Common myeloid progenitor, CD34-positive (primary cell): ENCODE measurements at regions not wholly inside any gene's neighbourhood (a gene's known extent, or its start where the extent isn't known, plus 50 kb on each side); places are given as distances from the start of the nearest gene placed in this dataset.
A peak's percentile ranks its signal among the peaks of the same experiment; 100 is the strongest.

ENCODE experiments used
- CTCF ChIA-PET: fragments of 350-600 bp; sonication (Branson Sonifier 250); formaldehyde crosslinking; loops from one replicate; lab custom pipeline; 2021; ENCODE audit warnings: antibody characterized with exemption; lab: Charles Lee
- POLR2A ChIA-PET: fragments of 350-600 bp; sonication (Branson Sonifier 250); formaldehyde crosslinking; loops from one replicate; lab custom pipeline; 2021; ENCODE audit warnings: antibody characterized with exemption; lab: Charles Lee
- DNase-seq, 3 donors: peaks; one replicate each; pipeline versions ENCODE4 v3.0.0 to v3.0.0-alpha.2; 2013
- H3K27ac ChIP-seq, 2 experiments: 1 replicate in 1 of 2; 2 replicates in 1 of 2; pipeline ENCODE4 v1.7.0; 2013; ENCODE audit warnings: inconsistent platforms in 2 of 2, low read length in 2 of 2, mild to moderate bottlenecking in 2 of 2, low read depth in 1 of 2, moderate library complexity in 1 of 2; ENCODE audit not compliant: severe bottlenecking in 2 of 2, insufficient read depth in 1 of 2, poor library complexity in 1 of 2
- H3K27me3 ChIP-seq, 5 experiments: replicated peaks in 2 of 5; 1 replicate in 3 of 5; 2 replicates in 2 of 5; pipeline versions ENCODE4 v1.6.1 to v1.7.0; 2013; ENCODE audit warnings: low read length in 4 of 5, mild to moderate bottlenecking in 2 of 5, moderate library complexity in 2 of 5, inconsistent platforms in 1 of 5; ENCODE audit not compliant: insufficient read depth in 5 of 5, control insufficient read depth in 4 of 5
- H3K36me3 ChIP-seq, 4 experiments: 1 replicate in 2 of 4; 2 replicates in 2 of 4; pipeline versions ENCODE4 v1.6.1 to v1.7.0; 2013; ENCODE audit warnings: low read length in 3 of 4, control low read depth in 1 of 4, mild to moderate bottlenecking in 1 of 4; ENCODE audit not compliant: control insufficient read depth in 4 of 4, insufficient read depth in 4 of 4
- H3K4me1 ChIP-seq, 4 experiments: 1 replicate in 3 of 4; 2 replicates in 1 of 4; pipeline versions ENCODE4 v1.6.1 to v1.7.1; 2013; ENCODE audit warnings: low read length in 3 of 4, mild to moderate bottlenecking in 3 of 4, control low read depth in 1 of 4, inconsistent platforms in 1 of 4, moderate library complexity in 1 of 4; ENCODE audit not compliant: control insufficient read depth in 4 of 4, insufficient read depth in 4 of 4; ENCODE audit errors: control extremely low read depth in 1 of 4
- H3K4me3 ChIP-seq, 7 experiments: 1 replicate in 4 of 7; 2 replicates in 3 of 7; pipeline versions ENCODE4 v1.5.1 to v1.7.0; 2013; ENCODE audit warnings: mild to moderate bottlenecking in 7 of 7, low read length in 6 of 7, moderate library complexity in 6 of 7, inconsistent platforms in 2 of 7, low read depth in 2 of 7, control low read depth in 1 of 7; ENCODE audit not compliant: insufficient read depth in 4 of 7, control insufficient read depth in 1 of 7; ENCODE audit errors: extremely low read depth in 1 of 7
- H3K9me3 ChIP-seq, 5 experiments: 1 replicate in 4 of 5; 2 replicates in 1 of 5; pipeline versions ENCODE4 v1.6.1 to v1.7.1; 2013; ENCODE audit warnings: low read length in 4 of 5, mild to moderate bottlenecking in 2 of 5, inconsistent platforms in 1 of 5, low read depth in 1 of 5, moderate library complexity in 1 of 5; ENCODE audit not compliant: control insufficient read depth in 4 of 5, insufficient read depth in 2 of 5; ENCODE audit errors: control extremely low read depth in 1 of 5
- WGBS: methylation state at CpG from one replicate; pipeline ENCODE4 v1.1.5; 2013; ENCODE audit not compliant: insufficient coverage; 5-methylcytosine and 5-hydroxymethylcytosine counted together

- no peaks in the 10 kb centered on the region for H3K36me3 ChIP-seq
- no peaks in the 10 kb centered on the region for H3K27me3 ChIP-seq
- DNase-seq, result no peak
- H3K4me1 ChIP-seq, result no peaks in the 10 kb centered on the region
- ChIA-PET CTCF (interaction anchor here (1.4 kb wide), 1 partner anchor 9 kb away, joined by 3 read pairs; no protein-coding TSS in a partner anchor), POLR2A (no interaction called here)
- no peak overlapping the region for H3K27ac ChIP-seq
- no peak overlapping the region for H3K4me3 ChIP-seq
- WGBS, result 100% methylated on average over 1 of the region's 3 CpGs
- H3K9me3 ChIP-seq, result no peaks in the 10 kb centered on the region
Observed at GRCh38 chr5:129358069-129358468, 102.0 kb upstream of the ADAMTS19 start.

DNA sequence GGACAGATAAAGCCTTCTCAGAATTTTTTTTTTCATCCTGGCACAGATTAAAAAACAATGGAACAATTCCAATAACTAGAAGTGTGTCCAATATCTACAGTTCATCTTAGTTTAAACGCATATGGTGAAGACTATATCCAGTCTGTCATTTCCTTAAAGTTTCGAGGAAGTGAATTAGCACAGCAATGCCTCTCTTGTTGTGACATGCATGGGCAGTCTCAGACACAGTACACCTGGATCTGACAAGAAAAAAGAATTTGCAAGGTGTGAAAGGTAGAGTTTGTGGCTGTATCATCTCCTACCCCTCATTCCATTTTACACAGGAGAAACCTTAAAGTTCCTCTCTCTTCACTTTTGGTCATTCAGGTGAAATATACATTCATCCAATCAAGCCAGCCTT is 100.6 kb upstream of the ADAMTS19 start:
- Histone ChIP-seq H3K4me1 (no peaks in the 10 kb centered on the region), H3K4me3 (no peak overlapping the region), H3K27ac (no peak overlapping the region), H3K27me3 (no peaks in the 10 kb centered on the region), H3K9me3 (no peaks in the 10 kb centered on the region), H3K36me3 (no peaks in the 10 kb centered on the region)
- 83% methylated on average over 2 of the region's 2 CpGs for WGBS
- CTCF ChIA-PET, result interaction anchor here (1.6 kb wide), 1 partner anchor 14 kb away, joined by 3 read pairs; no protein-coding TSS in a partner anchor
- DNase-seq, result no peak
- POLR2A ChIA-PET, result no interaction called here

- Histone ChIP-seq H3K36me3 (no peaks in the 10 kb centered on the region), H3K27ac (no peak overlapping the region), H3K9me3 (peaks cover 0 to 2% (median 0%) of the 10 kb centered on the region in 5 experiments), H3K4me1 (no peaks in the 10 kb centered on the region), H3K4me3 (no peak overlapping the region), H3K27me3 (no peaks in the 10 kb centered on the region)
- no CpG with 5 or more reads among the region's 1 CpG for WGBS
- peak; percentile 1 to 18 (median 8) for DNase-seq
- ChIA-PET POLR2A (no interaction called here), CTCF (interaction anchor here (0.6 kb wide), 2 partner anchors 11 to 663 kb away, joined by 3 to 4 read pairs; no protein-coding TSS in a partner anchor)
Observed at GRCh38 chr5:129361441-129362025, 98.6 kb upstream of the ADAMTS19 start.

- Histone ChIP-seq H3K4me1 (no peaks in the 10 kb centered on the region), H3K4me3 (no peak overlapping the region), H3K27ac (no peak overlapping the region), H3K27me3 (no peaks in the 10 kb centered on the region), H3K9me3 (peaks cover 0 to 2% (median 0%) of the 10 kb centered on the region in 5 experiments), H3K36me3 (no peaks in the 10 kb centered on the region)
- no peak for DNase-seq
- ChIA-PET POLR2A (no interaction called here), CTCF (interaction anchor here (1.0 kb wide), 1 partner anchor 19 kb away, joined by 3 read pairs; no protein-coding TSS in a partner anchor)
Observed at GRCh38 chr5:129362456-129362855, 97.6 kb upstream of the ADAMTS19 start.

- DNase-seq, result no peak
- Histone ChIP-seq H3K36me3 (no peaks in the 10 kb centered on the region), H3K4me1 (no peaks in the 10 kb centered on the region), H3K9me3 (peaks cover 0 to 2% (median 0%) of the 10 kb centered on the region in 5 experiments), H3K27ac (no peak overlapping the region), H3K4me3 (no peak overlapping the region), H3K27me3 (no peaks in the 10 kb centered on the region)
- ChIA-PET CTCF (no interaction called here), POLR2A (no interaction called here)
Observed at GRCh38 chr5:129363991-129364390, 96.1 kb upstream of the ADAMTS19 start.

DNA sequence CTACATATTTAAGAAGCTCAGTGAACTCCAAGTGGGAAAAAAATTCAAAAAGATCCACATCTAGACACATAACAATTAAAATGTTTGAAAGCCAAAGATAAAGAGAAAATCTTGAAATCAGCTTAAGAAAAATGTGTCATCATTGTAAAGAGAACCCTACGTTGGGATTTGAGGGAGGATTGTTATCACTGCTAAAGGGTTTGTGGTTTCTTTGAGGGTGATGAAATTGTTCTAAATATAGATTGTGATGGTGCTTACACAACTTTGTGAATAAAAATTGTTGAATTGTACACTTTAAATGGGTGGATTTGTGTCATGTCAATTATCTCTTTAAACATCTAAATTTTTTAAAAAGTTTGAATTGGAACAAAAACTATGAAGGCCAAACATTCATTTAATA is 92.2 kb upstream of the ADAMTS19 start:
- DNase-seq, result no peak
- Histone ChIP-seq H3K4me1 (no peaks in the 10 kb centered on the region), H3K36me3 (no peaks in the 10 kb centered on the region), H3K27me3 (no peaks in the 10 kb centered on the region), H3K27ac (no peak overlapping the region), H3K4me3 (no peak overlapping the region), H3K9me3 (peaks cover 0 to 2% (median 0%) of the 10 kb centered on the region in 5 experiments)
- POLR2A ChIA-PET, result no interaction called here
- WGBS, result 14% methylated on average over 1 of the region's 1 CpG
- CTCF ChIA-PET, result no interaction called here

- no CpG with 5 or more reads among the region's 2 CpGs for WGBS
- POLR2A ChIA-PET, result no interaction called here
- H3K4me3 ChIP-seq, result no peak overlapping the region
Observed at GRCh38 chr5:129372025-129372424, 88.1 kb upstream of the ADAMTS19 start.

More at GRCh38 chr5:129372025-129372424, 88.1 kb upstream of the ADAMTS19 start:
- CTCF ChIA-PET, result interaction anchor here (1.0 kb wide), 1 partner anchor 11 kb away, joined by 3 read pairs; no protein-coding TSS in a partner anchor
- Histone ChIP-seq H3K4me1 (no peaks in the 10 kb centered on the region), H3K36me3 (no peaks in the 10 kb centered on the region), H3K9me3 (no peaks in the 10 kb centered on the region), H3K27me3 (no peaks in the 10 kb centered on the region), H3K27ac (no peak overlapping the region)
- no peak for DNase-seq
